Fibroblast of upper back skin (primary cell): ENCODE measurements at regions not wholly inside any gene's neighbourhood (a gene's known extent, or its start where the extent isn't known, plus 50 kb on each side); places are given as distances from the start of the nearest gene placed in this dataset.
A peak's percentile ranks its signal among the peaks of the same experiment; 100 is the strongest.

Source experiments
- DNase-seq: peaks from one replicate; pipeline ENCODE4 v3.0.0-alpha.2; 2013

GRCh38 chr5:158084292-158084691 is 225.3 kb upstream of the CLINT1 start:
- peak; percentile 69 for DNase-seq

DNA sequence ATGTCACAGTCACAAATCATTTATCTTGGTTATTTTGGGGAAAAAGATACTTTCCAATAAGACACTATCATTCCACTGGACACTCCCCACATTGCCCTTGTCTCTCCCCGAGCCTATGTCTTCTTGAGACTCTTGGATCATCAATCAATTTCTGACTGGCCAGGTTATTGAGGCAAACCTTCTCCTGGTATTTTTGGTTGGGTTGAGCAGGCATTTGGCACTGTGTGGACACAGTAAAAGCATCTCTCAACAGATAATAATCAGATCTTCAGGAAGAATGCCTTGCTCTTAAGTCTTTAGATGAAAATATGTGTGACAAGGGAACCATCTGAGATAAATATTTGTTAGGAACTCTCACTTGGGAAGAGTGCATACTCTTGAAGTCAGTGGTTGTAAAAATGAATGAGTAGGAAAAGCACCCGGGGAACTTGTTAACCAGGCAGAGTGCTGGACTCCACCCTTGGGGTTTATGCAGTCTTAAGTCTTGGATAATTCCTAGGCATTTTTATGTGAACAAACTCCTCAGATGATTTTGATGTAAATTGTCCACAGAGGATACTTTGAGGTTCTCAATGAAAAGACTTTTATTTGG is 223.8 kb upstream of the CLINT1 start:
- no peak for DNase-seq

- no peak for DNase-seq
Observed at GRCh38 chr5:158080112-158080511, 221.2 kb upstream of the CLINT1 start.

GRCh38 chr5:158079097-158079496 is 220.2 kb upstream of the CLINT1 start:
- DNase-seq: no peak

DNA sequence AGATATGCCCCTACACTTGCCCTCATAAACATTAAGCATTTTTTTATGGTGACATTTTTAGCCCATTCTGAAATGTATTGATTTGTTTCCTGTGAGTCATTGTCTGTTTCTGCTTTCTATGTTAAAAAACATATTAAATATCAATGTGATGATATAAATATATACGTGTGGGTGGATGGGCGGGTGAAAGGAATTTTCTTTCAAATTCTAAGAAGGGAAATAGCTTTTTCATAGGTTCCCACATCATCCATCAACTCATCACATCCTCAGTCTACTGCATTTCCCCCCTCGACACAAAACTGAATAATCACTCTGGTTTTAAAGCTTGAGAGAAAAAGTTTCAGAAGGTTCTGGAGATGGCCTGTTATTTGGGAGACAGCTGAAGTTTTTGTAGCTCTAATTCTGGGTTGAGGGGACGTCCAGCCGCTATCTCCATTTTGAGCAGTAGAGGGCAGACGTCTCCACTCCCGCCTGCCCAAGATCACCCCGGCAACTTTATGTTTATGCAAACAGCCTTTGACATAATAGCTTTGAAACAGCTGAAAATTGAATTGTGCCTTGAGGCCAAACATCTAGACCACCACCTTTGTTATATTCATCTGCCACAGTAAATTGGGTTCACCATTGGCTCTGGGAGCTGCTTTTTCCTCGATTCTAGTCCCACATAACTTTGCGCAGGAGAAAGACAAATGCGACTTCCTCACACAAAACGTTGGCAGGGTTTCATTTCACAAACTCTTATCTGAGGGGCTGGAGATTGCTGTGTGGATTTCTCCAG is 216.2 kb upstream of the CLINT1 start:
- DNase-seq: peak; percentile 98

- DNase-seq: no peak
Observed at GRCh38 chr5:158074597-158074991, 215.6 kb upstream of the CLINT1 start.

GRCh38 chr5:158070859-158071258 is 211.9 kb upstream of the CLINT1 start:
- DNase-seq: no peak

GRCh38 chr5:158069838-158070237 is 210.9 kb upstream of the CLINT1 start:
- DNase-seq: no peak

GRCh38 chr5:158068964-158069363 is 210.0 kb upstream of the CLINT1 start:
- DNase-seq: no peak

DNA sequence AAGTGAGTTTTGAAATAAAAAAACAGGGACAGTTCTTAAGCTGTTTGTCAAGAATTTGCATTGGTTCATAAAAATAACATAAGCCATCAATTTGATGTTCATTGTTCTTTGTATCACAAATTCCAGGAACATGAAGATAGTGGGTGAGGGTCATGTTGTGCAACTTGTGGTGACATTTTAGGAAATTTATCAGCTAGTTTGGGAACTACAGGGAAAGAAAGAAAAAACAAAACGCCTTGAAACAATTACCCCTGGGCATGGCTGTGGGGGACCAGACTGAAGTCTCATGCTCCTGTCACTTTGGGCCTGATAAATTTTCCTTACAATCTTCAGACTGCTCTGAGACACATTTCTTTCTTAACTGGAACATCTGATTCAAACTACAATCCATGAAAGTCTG is 207.1 kb upstream of the CLINT1 start:
- no peak for DNase-seq

- DNase-seq: peak; percentile 72
Observed at GRCh38 chr5:158064334-158065123, 205.6 kb upstream of the CLINT1 start.

DNA sequence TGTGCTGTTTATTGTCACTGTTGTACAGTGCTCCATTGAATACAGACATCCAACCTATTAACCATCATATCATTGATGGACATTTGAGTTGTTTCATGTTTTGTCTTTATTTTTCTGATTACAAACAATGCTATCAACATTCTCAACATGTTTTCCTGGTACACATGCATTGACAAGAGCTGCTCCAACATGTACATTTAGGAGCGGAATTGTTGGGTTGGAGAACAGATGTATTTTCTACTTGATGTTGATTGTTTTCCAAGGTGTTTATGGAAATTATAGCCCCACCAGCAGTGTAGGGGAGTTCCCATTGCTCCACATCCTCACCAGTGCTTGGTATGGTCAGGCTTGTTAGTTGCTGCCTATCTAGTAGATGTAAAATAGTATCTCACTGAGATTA is 204.1 kb upstream of the CLINT1 start:
- DNase-seq: no peak

DNA sequence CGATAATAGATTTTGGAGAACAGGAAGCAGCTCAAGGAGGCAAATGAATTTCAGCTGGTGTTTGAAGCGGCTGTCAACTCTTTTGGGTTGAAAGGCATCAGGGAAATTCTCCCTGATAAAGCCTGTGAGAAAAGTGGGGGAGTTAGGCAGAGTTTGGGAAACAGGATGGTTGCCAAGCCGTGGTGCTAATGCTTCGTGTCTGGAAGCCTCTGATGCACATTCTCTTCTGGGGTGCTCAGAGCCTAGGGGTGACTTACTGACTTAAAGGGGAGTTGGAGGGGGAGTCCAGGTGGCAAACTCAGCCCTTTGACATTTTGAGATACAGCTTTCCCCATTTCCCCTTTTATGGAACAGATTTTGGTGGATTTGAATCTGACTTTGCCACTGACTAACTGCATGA is 202.5 kb upstream of the CLINT1 start:
- no peak for DNase-seq

DNA sequence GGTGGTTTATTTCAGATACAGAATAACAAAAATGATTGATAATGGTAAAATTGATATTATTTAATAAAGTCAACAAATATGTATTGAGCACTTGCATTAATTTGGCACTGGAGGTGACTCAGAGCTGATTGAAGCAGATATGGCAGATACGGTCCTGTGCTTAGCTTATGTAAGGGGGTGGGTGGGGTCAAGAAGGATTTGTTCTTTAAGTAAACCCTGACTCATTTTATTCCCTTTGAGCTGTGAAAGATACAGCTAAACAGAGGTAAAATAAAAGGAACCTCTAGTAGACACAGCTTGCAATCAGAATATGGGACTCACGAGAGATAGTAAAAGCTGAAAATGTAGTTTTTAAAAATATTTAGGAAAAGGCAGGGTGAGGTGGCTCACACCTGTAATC is 201.3 kb upstream of the CLINT1 start:
- no peak for DNase-seq

DNA sequence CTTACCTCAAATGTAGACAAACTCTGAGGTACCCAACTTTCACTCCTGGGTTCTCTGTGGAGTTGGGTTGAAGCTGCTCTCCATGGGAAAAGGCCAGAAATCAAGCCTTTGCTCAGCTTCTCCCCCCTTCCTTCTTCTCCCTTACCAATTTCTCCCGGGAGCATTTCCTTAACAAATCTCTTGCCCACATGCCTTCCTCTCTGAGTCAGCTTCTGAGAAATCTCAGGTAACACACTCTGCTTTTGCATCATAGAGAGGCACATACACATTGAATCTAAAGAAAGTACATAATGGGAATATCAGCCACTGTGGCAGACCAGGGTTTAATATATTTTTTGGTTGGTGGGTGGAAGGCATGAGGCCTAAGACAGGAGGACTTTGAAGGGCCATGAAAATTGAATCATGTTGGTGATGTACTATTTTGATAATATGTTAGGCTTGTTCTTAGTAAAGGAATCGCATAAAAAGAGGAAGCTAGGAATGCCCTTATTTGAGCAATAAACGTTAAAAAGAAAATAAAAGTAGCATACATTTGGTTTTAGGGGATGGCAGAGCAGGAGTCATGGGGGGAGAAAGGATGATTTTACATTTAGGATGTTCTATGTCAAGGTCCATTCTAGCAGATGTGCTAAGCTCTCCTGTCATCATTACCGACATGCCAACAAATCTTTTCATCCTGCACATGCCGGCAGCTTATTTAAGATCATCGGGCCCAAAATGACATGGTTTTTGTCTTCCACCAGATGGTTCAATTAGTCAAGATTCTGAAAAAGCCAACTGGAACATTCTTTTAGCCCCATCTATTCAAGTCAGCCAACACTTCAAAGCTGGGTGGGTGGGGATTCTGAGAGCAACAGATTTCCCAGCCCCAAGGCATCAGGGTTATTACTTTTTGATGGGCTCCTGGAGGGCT is 199.5 kb upstream of the CLINT1 start:
- peak; percentile 76 for DNase-seq

DNA sequence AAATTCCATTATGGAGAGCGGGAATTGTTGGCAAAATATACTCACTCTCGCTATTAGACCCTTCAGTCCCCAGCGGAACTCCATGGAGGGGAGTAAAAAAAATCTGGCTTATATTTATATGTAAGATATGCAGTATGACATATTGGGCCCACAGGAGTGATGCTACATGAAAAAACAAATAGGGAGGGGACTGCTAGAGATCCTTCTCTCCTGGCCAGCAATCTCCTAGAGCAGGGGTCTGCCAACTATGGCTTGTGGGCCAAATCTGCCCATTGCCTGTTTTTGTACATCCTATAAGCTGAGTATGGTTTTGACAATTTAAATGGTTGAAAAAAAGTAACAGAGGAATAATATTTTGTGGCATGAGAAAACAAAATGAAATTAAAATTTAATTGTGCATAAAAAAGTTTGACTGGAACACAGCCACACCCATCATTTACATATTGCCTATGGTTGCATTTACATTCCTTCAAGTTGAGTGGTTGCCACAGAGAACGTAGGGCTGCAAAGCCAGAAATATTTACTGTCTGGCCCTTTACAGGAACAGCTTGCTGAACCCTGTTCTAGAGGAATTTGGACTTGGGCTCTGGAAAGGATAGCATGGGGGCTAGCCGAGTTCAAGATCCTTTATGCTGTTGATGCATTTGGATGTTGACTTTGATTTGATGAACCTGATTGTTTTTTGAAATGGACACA is 197.3 kb upstream of the CLINT1 start:
- DNase-seq: peak; percentile 90

DNA sequence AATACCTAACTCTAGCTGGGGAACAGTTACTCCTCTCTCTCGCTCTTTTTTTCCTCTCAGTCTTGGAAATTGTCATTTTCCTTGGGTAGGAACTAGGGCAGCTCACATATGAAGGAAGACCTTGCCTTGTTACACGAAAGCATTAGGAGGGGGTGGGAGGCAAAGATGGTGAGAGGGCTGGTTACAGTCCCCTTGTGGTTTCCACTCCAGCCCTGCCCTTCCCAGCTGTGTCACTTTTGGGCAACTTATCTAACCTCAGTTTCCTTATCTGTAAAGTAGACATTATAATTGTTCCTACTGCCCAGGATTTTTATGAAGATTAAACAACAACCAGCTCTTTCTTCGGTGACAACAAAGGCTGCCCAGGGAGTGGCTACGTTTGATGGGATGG is 196.2 kb upstream of the CLINT1 start:
- DNase-seq: no peak

DNA sequence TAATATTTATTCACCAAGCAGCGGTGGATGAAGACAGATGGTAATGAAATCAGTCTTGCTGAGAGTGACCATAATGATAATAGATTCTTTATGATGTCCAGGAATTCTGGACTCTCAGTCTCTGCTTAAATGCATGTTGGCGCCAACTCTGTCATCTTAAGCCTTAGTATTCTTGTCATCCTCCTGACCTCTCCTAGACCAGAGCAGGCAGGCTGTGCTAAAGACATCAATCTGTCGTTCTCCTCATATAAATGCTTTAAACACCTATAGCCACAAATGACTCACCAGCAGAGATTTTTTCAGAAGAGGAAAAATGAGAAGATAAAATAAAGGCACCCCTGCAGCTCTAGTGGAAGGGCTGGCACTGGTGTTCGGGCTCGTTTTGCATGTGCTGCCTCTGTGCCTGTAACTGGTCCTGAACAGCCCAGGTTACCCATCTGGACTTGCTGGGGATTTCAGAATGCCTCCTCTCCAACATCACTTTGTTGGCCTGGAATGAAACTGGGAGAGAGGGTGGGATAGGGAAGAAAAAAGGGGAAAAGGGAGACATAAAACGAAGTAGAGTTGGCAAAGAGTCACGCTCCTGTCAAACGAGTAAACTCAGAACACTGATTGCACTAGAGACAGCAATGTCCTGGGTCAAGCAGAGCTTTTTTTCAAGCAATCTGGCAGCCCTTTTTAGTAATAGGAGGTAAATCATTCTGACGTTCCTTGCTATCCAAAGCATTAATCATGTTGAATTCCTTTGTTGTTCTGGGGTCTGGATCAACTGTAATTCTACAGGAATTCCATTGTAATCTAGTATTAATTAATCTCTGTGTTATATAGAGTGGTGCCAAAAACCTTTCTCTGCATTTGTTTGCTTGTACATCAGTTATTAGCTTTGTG is 195.5 kb upstream of the CLINT1 start:
- DNase-seq: peak; percentile 91

DNA sequence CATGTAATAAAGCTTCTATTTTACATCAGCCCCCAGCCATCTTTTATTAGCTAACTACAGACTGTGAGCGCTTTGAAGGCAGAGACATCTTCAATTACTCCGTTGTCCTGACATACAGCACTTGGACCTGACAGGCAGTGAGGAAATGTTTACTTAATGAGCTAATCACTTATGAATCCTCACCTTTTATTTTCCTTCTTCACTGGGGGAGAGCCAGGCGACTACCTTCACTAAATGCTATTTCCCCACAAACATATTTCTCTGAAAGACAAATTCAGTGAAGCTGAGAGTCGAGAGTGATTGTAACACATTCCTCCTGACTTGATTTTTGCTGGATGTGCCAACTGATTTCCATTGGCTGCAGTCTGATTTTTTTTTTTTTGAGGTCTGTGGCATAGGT is 192.1 kb upstream of the CLINT1 start:
- peak; percentile 65 for DNase-seq

DNA sequence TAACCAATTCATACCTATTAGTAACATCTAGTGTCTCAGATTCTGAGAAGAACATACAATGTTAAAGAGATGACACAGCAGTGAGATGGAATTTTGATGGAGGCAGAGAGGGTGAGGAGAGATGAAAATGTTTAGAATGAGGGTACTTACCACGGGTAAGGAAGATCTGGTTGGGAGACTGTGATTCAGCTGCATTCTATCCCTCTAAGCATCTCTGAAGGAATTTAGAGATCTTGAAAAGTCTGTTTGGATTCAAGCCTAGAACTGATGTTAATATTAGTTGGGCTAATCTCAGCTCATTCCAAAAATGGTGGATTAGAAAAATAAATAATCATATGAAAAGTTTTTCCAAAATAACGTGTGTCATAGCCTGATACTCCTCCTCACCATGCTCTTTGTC is 191.5 kb upstream of the CLINT1 start:
- DNase-seq: peak; percentile 93

GRCh38 chr5:158049459-158049858 is 190.5 kb upstream of the CLINT1 start:
- DNase-seq: no peak
